ENCODE measurements at regions not wholly inside any gene's neighbourhood (a gene's known extent, or its start where the extent isn't known, plus 50 kb on each side); places are given as distances from the start of the nearest gene placed in this dataset.
"Not testable (repeated sequence)": the region's sequence is repeated elsewhere in the genome, so short reads cannot be mapped to it uniquely, and the experiment has no call there.

DNA sequence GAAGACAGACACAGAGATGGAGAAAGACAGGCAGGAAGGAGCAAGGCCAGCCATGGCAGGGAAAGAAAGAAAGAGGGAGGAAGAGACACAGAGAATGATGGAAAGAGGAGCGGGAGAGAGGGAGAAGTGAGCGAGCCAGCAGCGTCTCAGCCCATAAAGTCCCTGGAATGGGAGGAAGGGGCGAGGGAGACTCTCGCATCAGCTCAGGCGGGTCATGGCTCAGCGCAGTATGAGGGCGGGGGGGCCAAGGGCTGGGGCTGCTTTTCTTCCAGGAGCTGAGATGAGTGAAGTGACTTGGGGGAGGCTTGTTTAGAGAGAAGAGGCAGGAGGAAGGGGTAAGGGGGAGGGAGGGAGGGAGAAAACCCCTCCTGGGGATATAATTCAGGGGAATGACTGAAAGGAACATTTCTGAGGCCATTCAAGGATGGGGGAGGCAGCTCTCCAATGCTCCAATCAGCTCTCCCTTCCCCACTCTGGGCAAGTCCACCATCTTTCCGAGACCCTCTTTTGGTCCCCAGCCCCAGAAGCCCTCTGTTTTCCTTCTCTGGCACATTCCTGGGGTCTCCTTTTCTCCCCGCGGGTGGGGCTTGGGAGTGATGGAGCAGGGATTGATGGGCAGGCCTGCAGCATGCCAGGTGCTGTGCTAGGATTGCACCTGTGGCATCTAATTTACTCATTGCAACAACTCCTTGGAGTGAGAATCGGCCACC lies 87.9 kb downstream of the HIF1AN start:
- H3K9me3 ChIP-seq (replicated peaks; ENCODE audit: low read length), result no peaks in the 10 kb centered on the region
- no peaks in the 10 kb centered on the region for H3K36me3 ChIP-seq (ENCODE audit: insufficient read depth, low read length)
- H3K4me3 ChIP-seq (ENCODE audit: low read length), result no peak overlapping the region
- H3K4me1 ChIP-seq (ENCODE audit: control insufficient read depth, insufficient read depth, low read length), result no peaks in the 10 kb centered on the region
- no peak overlapping the region for H3K9ac ChIP-seq (ENCODE audit: low read depth, low read length)
- H3K27me3 ChIP-seq (ENCODE audit: control insufficient read depth, insufficient read depth, low read length), result peaks cover 77% of the 10 kb centered on the region
- H3K4me2 ChIP-seq (ENCODE audit: low read length), result no peak overlapping the region

DNA sequence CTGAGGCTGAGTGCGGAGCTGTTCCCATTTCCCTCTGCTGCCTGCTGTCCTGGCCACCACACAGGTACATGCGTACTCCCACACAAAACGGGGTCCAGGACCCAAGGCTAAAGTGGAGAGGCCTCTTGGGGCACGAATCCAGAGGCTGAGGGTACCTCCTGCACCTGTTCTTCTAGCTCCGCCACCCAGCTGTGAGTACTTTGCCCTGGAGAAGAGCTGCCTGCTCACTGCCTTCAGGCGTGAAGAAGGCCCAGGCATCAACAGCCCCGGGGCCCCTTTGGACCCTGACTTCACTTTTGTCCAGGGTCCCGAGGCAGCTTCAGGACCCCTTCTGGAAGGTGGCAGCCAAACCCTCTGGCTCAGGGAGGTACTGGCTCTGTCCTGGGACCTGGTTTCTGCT lies 88.6 kb downstream of the HIF1AN start:
- no peak overlapping the region for H3K9ac ChIP-seq (ENCODE audit: low read depth, low read length)
- no peaks in the 10 kb centered on the region for H3K36me3 ChIP-seq (ENCODE audit: insufficient read depth, low read length)
- peaks cover 72% of the 10 kb centered on the region for H3K27me3 ChIP-seq (ENCODE audit: control insufficient read depth, insufficient read depth, low read length)
- H3K9me3 ChIP-seq (replicated peaks; ENCODE audit: low read length), result no peaks in the 10 kb centered on the region
- no peak overlapping the region for H3K4me2 ChIP-seq (ENCODE audit: low read length)
- H3K4me1 ChIP-seq (ENCODE audit: control insufficient read depth, insufficient read depth, low read length), result no peaks in the 10 kb centered on the region
- H3K4me3 ChIP-seq (ENCODE audit: low read length), result no peak overlapping the region

- Histone ChIP-seq H3K27me3 (ENCODE audit: control insufficient read depth, insufficient read depth, low read length) (peaks cover 64% of the 10 kb centered on the region), H3K4me1 (ENCODE audit: control insufficient read depth, insufficient read depth, low read length) (no peaks in the 10 kb centered on the region), H3K36me3 (ENCODE audit: insufficient read depth, low read length) (no peaks in the 10 kb centered on the region), H3K4me3 (ENCODE audit: low read length) (no peak overlapping the region), H3K9ac (ENCODE audit: low read depth, low read length) (no peak overlapping the region), H3K4me2 (ENCODE audit: low read length) (no peak overlapping the region), H3K9me3 (replicated peaks; ENCODE audit: low read length) (no peaks in the 10 kb centered on the region)
These were observed 90.1 kb downstream of the HIF1AN start for GRCh38 chr10:100625816-100626215.

DNA sequence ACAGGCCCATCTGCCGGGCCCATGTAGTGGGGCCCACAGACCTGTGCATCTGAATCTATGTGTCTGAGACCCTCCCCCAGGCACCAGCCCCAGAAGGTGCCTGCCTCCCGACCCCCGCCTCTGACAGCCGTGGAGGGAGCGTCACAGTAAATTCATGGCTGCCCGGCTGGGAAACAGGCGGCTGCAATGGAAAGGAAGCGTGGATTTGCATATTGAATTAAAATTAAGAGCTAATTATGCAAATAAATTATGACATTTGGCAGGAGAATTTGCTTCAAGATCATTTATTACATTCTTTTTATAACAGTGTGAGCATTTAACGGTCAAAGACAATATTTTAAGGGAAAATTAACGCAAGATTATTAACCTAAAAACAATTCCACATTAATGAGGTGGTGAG lies 92.3 kb downstream of the HIF1AN start:
- Histone ChIP-seq H3K27me3 (ENCODE audit: control insufficient read depth, insufficient read depth, low read length) (peaks cover 65% of the 10 kb centered on the region), H3K9ac (ENCODE audit: low read depth, low read length) (no peak overlapping the region), H3K4me2 (ENCODE audit: low read length) (no peak overlapping the region), H3K9me3 (replicated peaks; ENCODE audit: low read length) (no peaks in the 10 kb centered on the region), H3K36me3 (ENCODE audit: insufficient read depth, low read length) (no peaks in the 10 kb centered on the region), H3K4me1 (ENCODE audit: control insufficient read depth, insufficient read depth, low read length) (no peaks in the 10 kb centered on the region), H3K4me3 (ENCODE audit: low read length) (no peak overlapping the region)

- no peak overlapping the region for H3K4me3 ChIP-seq (ENCODE audit: low read length)
- no peaks in the 10 kb centered on the region for H3K9me3 ChIP-seq (replicated peaks; ENCODE audit: low read length)
- H3K4me1 ChIP-seq (ENCODE audit: control insufficient read depth, insufficient read depth, low read length), result no peaks in the 10 kb centered on the region
- peaks cover 57% of the 10 kb centered on the region for H3K27me3 ChIP-seq (ENCODE audit: control insufficient read depth, insufficient read depth, low read length)
- no peaks in the 10 kb centered on the region for H3K36me3 ChIP-seq (ENCODE audit: insufficient read depth, low read length)
- H3K9ac ChIP-seq (ENCODE audit: low read depth, low read length), result no peak overlapping the region
- H3K4me2 ChIP-seq (ENCODE audit: low read length), result no peak overlapping the region
These were observed 95.4 kb downstream of the HIF1AN start for GRCh38 chr10:100631192-100631591.

DNA sequence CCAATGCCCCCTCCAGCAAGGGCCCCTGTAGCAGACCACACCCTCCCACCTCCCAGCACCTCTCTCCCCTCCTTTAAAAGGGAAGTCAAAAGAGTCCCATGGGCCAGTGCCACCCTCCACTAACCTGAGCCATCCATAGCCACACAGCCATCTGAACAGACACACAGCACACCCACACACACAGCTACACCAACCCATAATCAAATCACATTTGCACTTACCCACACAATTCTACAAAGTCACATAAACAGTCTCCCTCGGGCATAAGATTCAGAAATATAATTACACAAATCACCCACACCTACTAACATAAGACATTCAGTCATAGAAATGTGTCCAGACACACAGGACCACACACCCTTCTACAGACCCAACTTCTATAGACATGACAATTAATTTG lies 96.3 kb downstream of the HIF1AN start:
- H3K4me1 ChIP-seq (ENCODE audit: control insufficient read depth, insufficient read depth, low read length), result no peaks in the 10 kb centered on the region
- no peak overlapping the region for H3K4me2 ChIP-seq (ENCODE audit: low read length)
- no peak overlapping the region for H3K9ac ChIP-seq (ENCODE audit: low read depth, low read length)
- no peak overlapping the region for H3K4me3 ChIP-seq (ENCODE audit: low read length)
- H3K27me3 ChIP-seq (ENCODE audit: control insufficient read depth, insufficient read depth, low read length), result peaks cover 55% of the 10 kb centered on the region
- no peaks in the 10 kb centered on the region for H3K9me3 ChIP-seq (replicated peaks; ENCODE audit: low read length)
- no peaks in the 10 kb centered on the region for H3K36me3 ChIP-seq (ENCODE audit: insufficient read depth, low read length)

DNA sequence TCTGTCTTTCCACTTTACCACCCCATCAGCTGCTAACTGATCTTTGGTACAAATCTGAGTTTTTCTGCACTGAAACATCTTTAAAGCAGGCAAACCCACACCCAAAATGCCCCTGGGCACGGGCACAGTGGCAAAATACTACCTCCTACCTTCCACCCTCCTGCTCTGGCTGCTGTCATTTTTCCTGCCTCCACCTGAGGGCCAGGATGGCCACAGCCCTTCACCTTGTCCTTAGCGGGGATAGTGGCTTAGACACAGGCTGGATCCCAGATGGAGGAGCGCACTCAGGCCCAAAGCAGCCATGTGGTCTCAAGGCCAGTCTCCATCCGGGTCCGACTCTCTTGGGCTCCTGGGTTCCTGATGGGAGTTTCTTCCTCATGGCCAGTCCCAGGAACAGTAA lies 98.3 kb downstream of the HIF1AN start:
- H3K27me3 ChIP-seq (ENCODE audit: control insufficient read depth, insufficient read depth, low read length), result peaks cover 60% of the 10 kb centered on the region
- H3K36me3 ChIP-seq (ENCODE audit: insufficient read depth, low read length), result no peaks in the 10 kb centered on the region
- H3K4me3 ChIP-seq (ENCODE audit: low read length), result no peak overlapping the region
- no peak overlapping the region for H3K4me2 ChIP-seq (ENCODE audit: low read length)
- no peaks in the 10 kb centered on the region for H3K4me1 ChIP-seq (ENCODE audit: control insufficient read depth, insufficient read depth, low read length)
- H3K9ac ChIP-seq (ENCODE audit: low read depth, low read length), result no peak overlapping the region
- no peaks in the 10 kb centered on the region for H3K9me3 ChIP-seq (replicated peaks; ENCODE audit: low read length)

GRCh38 chr10:100636848-100637553 lies 101.3 kb downstream of the HIF1AN start:
- no peaks in the 10 kb centered on the region for H3K4me1 ChIP-seq (ENCODE audit: control insufficient read depth, insufficient read depth, low read length)
- no peak overlapping the region for H3K9ac ChIP-seq (ENCODE audit: low read depth, low read length)
- no peaks in the 10 kb centered on the region for H3K9me3 ChIP-seq (replicated peaks; ENCODE audit: low read length)
- H3K4me3 ChIP-seq (ENCODE audit: low read length), result no peak overlapping the region
- no peaks in the 10 kb centered on the region for H3K36me3 ChIP-seq (ENCODE audit: insufficient read depth, low read length)
- no peak overlapping the region for H3K4me2 ChIP-seq (ENCODE audit: low read length)
- peaks cover 66% of the 10 kb centered on the region for H3K27me3 ChIP-seq (ENCODE audit: control insufficient read depth, insufficient read depth, low read length)

GRCh38 chr10:100637785-100638184 lies 102.0 kb downstream of the HIF1AN start:
- H3K4me1 ChIP-seq (ENCODE audit: control insufficient read depth, insufficient read depth, low read length), result no peaks in the 10 kb centered on the region
- peaks cover 67% of the 10 kb centered on the region for H3K27me3 ChIP-seq (ENCODE audit: control insufficient read depth, insufficient read depth, low read length)
- no peaks in the 10 kb centered on the region for H3K9me3 ChIP-seq (replicated peaks; ENCODE audit: low read length)
- H3K9ac ChIP-seq (ENCODE audit: low read depth, low read length), result no peak overlapping the region
- H3K4me2 ChIP-seq (ENCODE audit: low read length), result no peak overlapping the region
- no peaks in the 10 kb centered on the region for H3K36me3 ChIP-seq (ENCODE audit: insufficient read depth, low read length)
- no peak overlapping the region for H3K4me3 ChIP-seq (ENCODE audit: low read length)

GRCh38 chr10:100638969-100639368 lies 103.2 kb downstream of the HIF1AN start:
- not testable (repeated sequence) for H3K4me3 ChIP-seq (ENCODE audit: low read length); H3K4me2 ChIP-seq (ENCODE audit: low read length); H3K4me1 ChIP-seq (ENCODE audit: control insufficient read depth, insufficient read depth, low read length); H3K36me3 ChIP-seq (ENCODE audit: insufficient read depth, low read length); H3K9ac ChIP-seq (ENCODE audit: low read depth, low read length); H3K9me3 ChIP-seq (replicated peaks; ENCODE audit: low read length)
- H3K27me3 ChIP-seq (ENCODE audit: control insufficient read depth, insufficient read depth, low read length), result peaks cover 64% of the 10 kb centered on the region

DNA sequence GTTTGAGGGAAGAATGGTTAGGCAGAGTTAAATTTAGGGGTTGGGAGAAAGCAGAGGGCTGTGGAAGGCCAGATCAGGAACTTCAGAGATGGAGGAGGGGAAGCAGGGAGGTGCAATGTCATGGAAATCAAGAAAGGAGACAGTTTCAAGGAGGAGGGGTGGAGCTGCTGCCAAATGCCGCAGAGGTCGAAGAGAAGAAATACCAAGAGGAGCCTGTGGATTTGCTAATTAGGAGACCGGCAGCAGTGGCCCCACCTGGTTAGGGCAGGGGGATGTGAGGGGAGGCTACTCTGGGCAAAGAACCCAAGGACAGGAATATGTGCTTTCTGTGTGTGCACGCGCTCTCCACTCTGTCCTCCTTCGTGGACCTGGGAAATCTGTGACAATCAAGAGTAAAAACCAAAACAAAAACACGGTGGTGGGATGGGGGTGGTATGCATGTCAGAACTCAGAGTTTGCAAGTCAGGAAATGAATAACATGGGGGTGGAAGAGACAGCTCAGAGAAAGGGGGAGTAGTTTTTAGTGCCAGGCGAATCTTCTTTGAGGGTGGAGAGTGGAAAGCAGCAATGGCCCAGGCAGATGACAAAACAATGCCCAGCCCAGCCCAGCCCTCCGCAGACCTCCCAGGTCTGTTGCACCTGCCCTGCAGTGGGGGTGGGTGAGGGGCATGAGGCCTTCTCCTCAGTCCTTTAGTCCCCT lies 102.9 kb upstream of the PAX2 start:
- H3K9me3 ChIP-seq (replicated peaks; ENCODE audit: low read length), result no peaks in the 10 kb centered on the region
- H3K4me1 ChIP-seq (ENCODE audit: control insufficient read depth, insufficient read depth, low read length), result no peaks in the 10 kb centered on the region
- H3K36me3 ChIP-seq (ENCODE audit: insufficient read depth, low read length), result no peaks in the 10 kb centered on the region
- no peak overlapping the region for H3K9ac ChIP-seq (ENCODE audit: low read depth, low read length)
- H3K4me2 ChIP-seq (ENCODE audit: low read length), result no peak overlapping the region
- H3K4me3 ChIP-seq (ENCODE audit: low read length), result no peak overlapping the region
- H3K27me3 ChIP-seq (ENCODE audit: control insufficient read depth, insufficient read depth, low read length), result peaks cover 71% of the 10 kb centered on the region
